ENCODE measurements at regions not wholly inside any gene's neighbourhood (a gene's known extent, or its start where the extent isn't known, plus 50 kb on each side); places are given as distances from the start of the nearest gene placed in this dataset.

GRCh38 chr16:48831076-48831722, 221.2 kb upstream of the N4BP1 start:
- H3K27ac ChIP-seq (ENCODE audit: low read length), result no peak overlapping the region
- H3K4me1 ChIP-seq (ENCODE audit: control insufficient read depth, insufficient read depth, low read length), result no peaks in the 10 kb centered on the region
- ATAC-seq (no peak), DNase-seq (no peak)
- H3K4me3 ChIP-seq (ENCODE audit: low read length), result no peak overlapping the region
- 20% methylated on average over 4 of the region's 4 CpGs for WGBS
- no peaks in the 10 kb centered on the region for H3K9me3 ChIP-seq (ENCODE audit: control insufficient read depth, low read length)
- intact Hi-C loops (cut with DNase I), result no loop called here
- no peaks in the 10 kb centered on the region for H3K27me3 ChIP-seq (ENCODE audit: control insufficient read depth, insufficient read depth)

GRCh38 chr16:48829336-48830310, 219.6 kb upstream of the N4BP1 start:
- Histone ChIP-seq H3K9me3 (ENCODE audit: control insufficient read depth, low read length) (no peaks in the 10 kb centered on the region), H3K4me1 (ENCODE audit: control insufficient read depth, insufficient read depth, low read length) (no peaks in the 10 kb centered on the region), H3K4me3 (ENCODE audit: low read length) (no peak overlapping the region), H3K27ac (ENCODE audit: low read length) (no peak overlapping the region), H3K27me3 (ENCODE audit: control insufficient read depth, insufficient read depth) (no peaks in the 10 kb centered on the region)
- intact Hi-C loops (cut with DNase I), result no loop called here
- DNase-seq (no peak), ATAC-seq (no peak)
- 86% methylated on average over 12 of the region's 12 CpGs for WGBS

- DNase-seq, result no peak
- Histone ChIP-seq H3K9me3 (ENCODE audit: control insufficient read depth, low read length) (no peaks in the 10 kb centered on the region), H3K4me1 (ENCODE audit: control insufficient read depth, insufficient read depth, low read length) (no peaks in the 10 kb centered on the region), H3K27ac (ENCODE audit: low read length) (no peak overlapping the region), H3K27me3 (ENCODE audit: control insufficient read depth, insufficient read depth) (peaks cover 2% of the 10 kb centered on the region), H3K4me3 (ENCODE audit: low read length) (no peak overlapping the region)
- WGBS, result 43% methylated on average over 2 of the region's 2 CpGs
- intact Hi-C loops (cut with DNase I), result no loop called here
- ATAC-seq, result no peak
Observed at GRCh38 chr16:48824271-48824670, 214.3 kb upstream of the N4BP1 start.

- no peak for DNase-seq
- no peak overlapping the region for H3K27ac ChIP-seq (ENCODE audit: low read length)
- H3K27me3 ChIP-seq (ENCODE audit: control insufficient read depth, insufficient read depth), result peaks cover 2% of the 10 kb centered on the region
- no peak for ATAC-seq
- no peak overlapping the region for H3K4me3 ChIP-seq (ENCODE audit: low read length)
- WGBS, result 91% methylated on average over 5 of the region's 5 CpGs
- H3K9me3 ChIP-seq (ENCODE audit: control insufficient read depth, low read length), result no peaks in the 10 kb centered on the region
- no peaks in the 10 kb centered on the region for H3K4me1 ChIP-seq (ENCODE audit: control insufficient read depth, insufficient read depth, low read length)
- intact Hi-C loops (cut with DNase I), result no loop called here
Observed at GRCh38 chr16:48822431-48822830, 212.5 kb upstream of the N4BP1 start.

GRCh38 chr16:48820379-48820778, 210.4 kb upstream of the N4BP1 start:
- no peaks in the 10 kb centered on the region for H3K9me3 ChIP-seq (ENCODE audit: control insufficient read depth, low read length)
- ATAC-seq, result no peak
- intact Hi-C loops (cut with DNase I), result no loop called here
- H3K4me1 ChIP-seq (ENCODE audit: control insufficient read depth, insufficient read depth, low read length), result no peaks in the 10 kb centered on the region
- H3K27ac ChIP-seq (ENCODE audit: low read length), result no peak overlapping the region
- H3K4me3 ChIP-seq (ENCODE audit: low read length), result no peak overlapping the region
- 70% methylated on average over 2 of the region's 2 CpGs for WGBS
- DNase-seq, result no peak
- peaks cover 2% of the 10 kb centered on the region for H3K27me3 ChIP-seq (ENCODE audit: control insufficient read depth, insufficient read depth)

- Histone ChIP-seq H3K27me3 (ENCODE audit: control insufficient read depth, insufficient read depth) (no peaks in the 10 kb centered on the region), H3K4me3 (ENCODE audit: low read length) (no peak overlapping the region), H3K4me1 (ENCODE audit: control insufficient read depth, insufficient read depth, low read length) (no peaks in the 10 kb centered on the region), H3K9me3 (ENCODE audit: control insufficient read depth, low read length) (no peaks in the 10 kb centered on the region), H3K27ac (ENCODE audit: low read length) (no peak overlapping the region)
- 66% methylated on average over 6 of the region's 6 CpGs for WGBS
- DNase-seq (no peak), ATAC-seq (no peak)
- intact Hi-C loops (cut with DNase I), result no loop called here
Observed at GRCh38 chr16:48818257-48818656, 208.3 kb upstream of the N4BP1 start.

GRCh38 chr16:48817032-48817431, 207.1 kb upstream of the N4BP1 start:
- 80% methylated on average over 7 of the region's 7 CpGs for WGBS
- no peaks in the 10 kb centered on the region for H3K27me3 ChIP-seq (ENCODE audit: control insufficient read depth, insufficient read depth)

GRCh38 chr16:48816393-48816792, 206.4 kb upstream of the N4BP1 start:
- H3K27ac ChIP-seq (ENCODE audit: low read length), result no peak overlapping the region
- DNase-seq, result no peak
- no peak overlapping the region for H3K4me3 ChIP-seq (ENCODE audit: low read length)
- H3K27me3 ChIP-seq (ENCODE audit: control insufficient read depth, insufficient read depth), result no peaks in the 10 kb centered on the region
- ATAC-seq, result no peak
- H3K4me1 ChIP-seq (ENCODE audit: control insufficient read depth, insufficient read depth, low read length), result no peaks in the 10 kb centered on the region
- no peaks in the 10 kb centered on the region for H3K9me3 ChIP-seq (ENCODE audit: control insufficient read depth, low read length)
- intact Hi-C loops (cut with DNase I), result no loop called here

More at GRCh38 chr16:48817032-48817431, 207.1 kb upstream of the N4BP1 start:
- ATAC-seq (no peak), DNase-seq (no peak)
- intact Hi-C loops (cut with DNase I), result no loop called here
- Histone ChIP-seq H3K4me3 (ENCODE audit: low read length) (no peak overlapping the region), H3K9me3 (ENCODE audit: control insufficient read depth, low read length) (no peaks in the 10 kb centered on the region), H3K4me1 (ENCODE audit: control insufficient read depth, insufficient read depth, low read length) (no peaks in the 10 kb centered on the region), H3K27ac (ENCODE audit: low read length) (no peak overlapping the region)

- Histone ChIP-seq H3K9me3 (ENCODE audit: control insufficient read depth, low read length) (no peaks in the 10 kb centered on the region), H3K4me1 (ENCODE audit: control insufficient read depth, insufficient read depth, low read length) (no peaks in the 10 kb centered on the region), H3K27ac (ENCODE audit: low read length) (no peak overlapping the region), H3K27me3 (ENCODE audit: control insufficient read depth, insufficient read depth) (no peaks in the 10 kb centered on the region), H3K4me3 (ENCODE audit: low read length) (no peak overlapping the region)
- 63% methylated on average over 8 of the region's 8 CpGs for WGBS
- DNase-seq (peak in 1 of 3 donors; percentile 13), ATAC-seq (no peak)
- intact Hi-C loops (cut with DNase I), result no loop called here
Observed at GRCh38 chr16:48814994-48815393, 205.0 kb upstream of the N4BP1 start.

- no peak overlapping the region for H3K4me3 ChIP-seq (ENCODE audit: low read length)
- H3K4me1 ChIP-seq (ENCODE audit: control insufficient read depth, insufficient read depth, low read length), result no peaks in the 10 kb centered on the region
- H3K27me3 ChIP-seq (ENCODE audit: control insufficient read depth, insufficient read depth), result no peaks in the 10 kb centered on the region
- H3K9me3 ChIP-seq (ENCODE audit: control insufficient read depth, low read length), result no peaks in the 10 kb centered on the region
- intact Hi-C loops (cut with DNase I), result no loop called here
- ATAC-seq, result no peak
- H3K27ac ChIP-seq (ENCODE audit: low read length), result no peak overlapping the region
- DNase-seq, result no peak
Observed at GRCh38 chr16:48813485-48813884, 203.5 kb upstream of the N4BP1 start.

GRCh38 chr16:48812856-48813255, 202.9 kb upstream of the N4BP1 start:
- Histone ChIP-seq H3K27me3 (ENCODE audit: control insufficient read depth, insufficient read depth) (no peaks in the 10 kb centered on the region), H3K9me3 (ENCODE audit: control insufficient read depth, low read length) (no peaks in the 10 kb centered on the region), H3K4me1 (ENCODE audit: control insufficient read depth, insufficient read depth, low read length) (no peaks in the 10 kb centered on the region), H3K4me3 (ENCODE audit: low read length) (no peak overlapping the region), H3K27ac (ENCODE audit: low read length) (no peak overlapping the region)
- DNase-seq, result no peak
- 84% methylated on average over 4 of the region's 4 CpGs for WGBS
- ATAC-seq, result no peak
- intact Hi-C loops (cut with DNase I), result no loop called here
